ENCODE measurements at regions not wholly inside any gene's neighbourhood (a gene's known extent, or its start where the extent isn't known, plus 50 kb on each side); places are given as distances from the start of the nearest gene placed in this dataset.

DNA sequence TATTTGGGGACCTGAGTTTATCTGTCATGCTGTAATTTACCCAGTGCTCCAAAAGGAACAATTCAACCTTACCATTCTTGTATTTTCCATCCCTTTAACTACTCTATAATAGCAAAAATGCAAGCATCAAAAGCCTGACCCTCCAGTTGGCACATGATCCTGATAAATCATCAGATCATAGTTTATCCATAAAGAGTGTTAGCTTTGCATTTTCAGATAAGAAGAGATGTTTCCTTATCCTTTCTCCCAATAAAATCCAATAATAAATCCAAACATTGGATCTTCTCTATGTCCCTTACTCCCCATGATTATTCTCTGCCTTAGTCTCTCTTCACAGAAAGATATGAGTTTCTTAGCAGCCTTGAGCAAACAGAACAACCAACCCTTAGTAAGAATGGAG, 134.9 kb downstream of the FSCB start:
- TF ChIP-seq CTCF (conservative IDR thresholded peaks at IDR 0.05; ENCODE audit: low read depth, low read length): no peak
- TF ChIP-seq EZH2 (IDR thresholded peaks at IDR 0.05; ENCODE audit: borderline replicate concordance, low read depth, low read length, poor library complexity, severe bottlenecking): no peak
